GM18517 (cell line): ENCODE measurements at regions not wholly inside any gene's neighbourhood (a gene's known extent, or its start where the extent isn't known, plus 50 kb on each side); places are given as distances from the start of the nearest gene placed in this dataset.

Experiments
- ATAC-seq: cut with Tn5 transposase; IDR thresholded peaks from one replicate; pipeline ENCODE4 v1.9.1; 2021; ENCODE audit warnings: mild to moderate bottlenecking, moderate library complexity; ENCODE audit not compliant: unreplicated experiment

GRCh38 chr6:43838276-43839036 lies 68.4 kb downstream of the VEGFA start:
- ATAC-seq = no peak

- no peak for ATAC-seq
These were observed 67.5 kb downstream of the VEGFA start for GRCh38 chr6:43837507-43837906.

DNA sequence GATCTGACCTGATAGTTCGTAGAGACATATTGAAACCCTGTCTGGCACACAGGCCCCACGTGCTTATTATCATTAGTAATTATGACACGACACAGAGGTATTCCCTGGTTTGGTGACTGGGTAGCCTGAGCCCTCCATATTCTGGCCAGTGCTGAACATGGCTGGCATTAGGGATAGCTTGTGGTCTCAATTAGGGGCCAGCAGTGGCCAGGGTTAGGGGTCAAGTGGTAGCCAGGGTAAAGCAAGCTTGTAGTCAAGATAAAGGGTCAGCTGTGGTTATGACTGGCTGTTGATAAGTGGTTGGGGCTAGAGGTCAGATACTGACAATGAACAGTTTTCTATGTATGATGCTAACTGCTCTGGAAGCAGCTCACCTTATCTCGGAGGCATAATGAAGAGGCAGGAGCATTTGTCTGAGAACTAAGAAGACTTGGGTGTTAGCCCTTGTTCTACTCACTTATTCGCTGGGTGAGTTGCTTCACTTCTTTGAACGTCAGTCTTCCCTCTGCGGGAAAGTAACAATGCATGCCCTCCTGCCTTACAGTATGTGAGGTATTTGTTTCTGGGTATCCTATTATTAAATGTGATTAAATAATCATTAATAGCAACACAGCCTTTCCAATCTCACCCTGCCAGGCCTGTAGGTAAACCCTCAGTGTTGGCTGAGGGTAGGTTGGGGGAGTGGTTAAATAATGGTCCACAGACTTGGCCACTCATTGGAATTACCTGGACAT lies 66.7 kb downstream of the VEGFA start:
- no peak for ATAC-seq
